HEK293 (cell line): ENCODE measurements at regions not wholly inside any gene's neighbourhood (a gene's known extent, or its start where the extent isn't known, plus 50 kb on each side); places are given as distances from the start of the nearest gene placed in this dataset.
"Not testable (repeated sequence)": the region's sequence is repeated elsewhere in the genome, so short reads cannot be mapped to it uniquely, and the experiment has no call there.

Experiments used
- CTCF ChIA-PET: fragments of 350-600 bp; formaldehyde crosslinking; extraction: SDS; loops from one replicate; lab custom pipeline; 2021; ENCODE audit warnings: antibody characterized with exemption; lab: Yijun Ruan, JAX
- POLR2A ChIA-PET: fragments of 300-600 bp; formaldehyde crosslinking; extraction: SDS; loops from one replicate; lab custom pipeline; 2020; ENCODE audit warnings: antibody characterized with exemption, inconsistent platforms; lab: Yijun Ruan, JAX
- H3K27ac ChIP-seq: fragments of 200-500 bp; sonication (Bioruptor generic); 2 replicates; pipeline ENCODE4 v1.5.1; 2014; ENCODE audit warnings: low read depth, low read length, control low read depth, inconsistent platforms; ENCODE audit errors: extremely low read depth
- H3K36me3 ChIP-seq, 2 experiments: fragments of 200-500 bp in 1 of 2; sonication (Bioruptor generic) in 1 of 2; 1 replicate in 1 of 2; 2 replicates in 1 of 2; pipeline ENCODE4 v1.5.1; 2014 to 2017; ENCODE audit warnings: inconsistent platforms in 2 of 2, low read length in 2 of 2; ENCODE audit not compliant: control insufficient read depth in 2 of 2, insufficient read depth in 1 of 2
- H3K4me1 ChIP-seq: fragments of 200-500 bp; sonication (Bioruptor generic); 2 replicates; pipeline ENCODE4 v1.5.1; 2014; ENCODE audit warnings: mild to moderate bottlenecking, low read length, inconsistent platforms; ENCODE audit not compliant: control insufficient read depth, insufficient read depth
- H3K4me3 ChIP-seq: 2 replicates; pipeline ENCODE4 v1.5.1; 2011; ENCODE audit warnings: low read depth, mild to moderate bottlenecking, control low read depth, low read length, moderate library complexity
- H3K9me3 ChIP-seq: fragments of 200-500 bp; sonication (Bioruptor generic); 2 replicates; pipeline ENCODE4 v1.5.1; 2014; ENCODE audit warnings: low read depth, low read length, inconsistent platforms; ENCODE audit not compliant: control insufficient read depth, insufficient read depth
- ZBTB1 ChIP-seq: fragments of 450-650 bp; formaldehyde crosslinking; IDR thresholded peaks from 2 replicates; pipeline ENCODE4 v1.5.1; 2016; ENCODE audit warnings: missing biosample characterization, missing genetic modification characterization
- ZBTB49 ChIP-seq: fragments of 450-650 bp; formaldehyde crosslinking; IDR thresholded peaks from 2 replicates; pipeline ENCODE4 v1.5.1; 2016; ENCODE audit warnings: missing biosample characterization, missing genetic modification characterization, low read depth
- ZNF169 ChIP-seq: fragments of 450-650 bp; formaldehyde crosslinking; IDR thresholded peaks from 2 replicates; pipeline ENCODE4 v1.5.1; 2016; ENCODE audit warnings: missing biosample characterization, missing genetic modification characterization
- ZNF292 ChIP-seq: fragments of 450-650 bp; formaldehyde crosslinking; IDR thresholded peaks from 2 replicates; pipeline ENCODE4 v1.5.1; 2016; ENCODE audit warnings: low read depth, missing biosample characterization, missing genetic modification characterization, borderline replicate concordance
- ZNF423 ChIP-seq: fragments of 450-650 bp; formaldehyde crosslinking; IDR thresholded peaks from 2 replicates; pipeline ENCODE4 v1.5.1; 2016; ENCODE audit warnings: missing biosample characterization, missing genetic modification characterization
- ZNF664 ChIP-seq: fragments of 450-650 bp; formaldehyde crosslinking; IDR thresholded peaks from 2 replicates; pipeline ENCODE4 v1.5.1; 2016; ENCODE audit warnings: missing biosample characterization, missing genetic modification characterization
- ZNF768 ChIP-seq: fragments of 450-650 bp; formaldehyde crosslinking; IDR thresholded peaks from 2 replicates; pipeline ENCODE4 v1.5.1; 2018; ENCODE audit warnings: missing biosample characterization, mild to moderate bottlenecking, missing genetic modification characterization
- TF ChIP-seq, protein P1 (sequence below): fragments of 450-650 bp; formaldehyde crosslinking; IDR thresholded peaks from 2 replicates; pipeline ENCODE4 v1.5.1; 2017; ENCODE audit warnings: missing biosample characterization, missing genetic modification characterization
- TF ChIP-seq, protein P2 (sequence below): fragments of 450-650 bp; formaldehyde crosslinking; IDR thresholded peaks from 2 replicates; pipeline ENCODE4 v1.5.1; 2016; ENCODE audit warnings: missing biosample characterization, missing genetic modification characterization, borderline replicate concordance

DNA sequence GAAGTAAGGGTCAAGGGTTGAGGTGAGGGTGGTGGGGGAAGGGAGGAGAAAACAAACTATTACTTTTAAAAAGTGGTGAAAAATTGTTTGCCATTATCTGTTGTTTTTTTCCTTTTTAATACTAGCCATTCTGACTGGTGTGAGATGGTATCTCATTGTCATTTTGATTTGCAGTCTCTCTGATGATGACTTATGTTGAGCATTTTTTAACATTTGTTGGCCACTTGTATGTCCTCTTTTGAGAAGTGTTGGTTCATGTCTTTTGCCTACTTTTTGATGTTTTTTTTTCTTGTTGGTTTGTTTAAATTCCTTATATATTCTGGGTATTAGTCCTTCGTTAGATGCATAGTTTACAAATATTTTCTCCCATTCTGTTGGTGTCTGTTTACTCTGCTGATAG is 185.9 kb upstream of the ANKRD28 start (continued):
- TF ChIP-seq ZBTB1 (tag by site-specific recombination) (no peak), ZBTB49 (tag by site-specific recombination) (no peak)

- ChIA-PET POLR2A (no interaction called here), CTCF (interaction anchor here (0.7 kb wide), 2 partner anchors 16 to 54 kb away, joined by 3 to 5 read pairs; no protein-coding TSS in a partner anchor)
- Histone ChIP-seq H3K27ac (no peak overlapping the region), H3K4me3 (no peak overlapping the region), H3K36me3 (no peaks in the 10 kb centered on the region), H3K9me3 (no peaks in the 10 kb centered on the region), H3K4me1 (no peaks in the 10 kb centered on the region)
- TF ChIP-seq ZNF292 (tag by site-specific recombination) (no peak), ZNF664 (tag by site-specific recombination) (peak; percentile 57; the same call in 1 of the 2 replicates)
These were observed 185.1 kb upstream of the GALNT15 start for GRCh38 chr3:15989419-15989818.

- POLR2A ChIA-PET, H3K36me3 ChIP-seq, H3K9me3 ChIP-seq, H3K4me1 ChIP-seq, H3K27ac ChIP-seq, H3K4me3 ChIP-seq: not testable (repeated sequence)
- CTCF ChIA-PET = interaction anchor here (1.0 kb wide), 1 partner anchor 19 kb away, joined by 3 read pairs; no protein-coding TSS in a partner anchor
These were observed 180.8 kb upstream of the GALNT15 start for GRCh38 chr3:15993660-15994059.

DNA sequence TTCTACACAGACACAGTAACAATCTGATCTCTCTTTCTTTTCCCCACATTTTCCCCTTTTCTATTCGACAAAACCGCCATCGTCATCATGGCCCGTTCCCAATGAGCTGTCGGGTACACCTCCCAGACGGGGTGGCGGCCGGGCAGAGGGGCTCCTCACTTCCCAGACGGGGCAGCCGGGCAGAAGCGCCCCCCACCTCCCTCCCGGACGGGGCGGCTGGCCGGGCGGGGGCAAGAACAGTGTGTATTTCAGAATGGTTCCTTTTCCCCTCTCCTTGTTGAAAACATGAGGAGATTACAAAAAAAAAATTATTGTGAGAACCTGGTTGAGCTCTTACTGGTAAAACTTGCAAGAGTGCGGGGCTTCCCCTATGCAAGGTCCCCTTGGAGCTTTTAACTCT is 178.0 kb upstream of the GALNT15 start:
- CTCF ChIA-PET, H3K9me3 ChIP-seq, H3K27ac ChIP-seq, H3K36me3 ChIP-seq, POLR2A ChIA-PET, H3K4me3 ChIP-seq, H3K4me1 ChIP-seq: not testable (repeated sequence)

GRCh38 chr3:15997274-15997943 is 177.1 kb upstream of the GALNT15 start:
- Histone ChIP-seq H3K36me3 (no peaks in the 10 kb centered on the region), H3K9me3 (no peaks in the 10 kb centered on the region), H3K4me1 (no peaks in the 10 kb centered on the region), H3K4me3 (no peak overlapping the region), H3K27ac (no peak overlapping the region)
- ChIA-PET CTCF (interaction anchor here (0.6 kb wide), 1 partner anchor 1352 kb away, joined by 3 read pairs; no protein-coding TSS in a partner anchor), POLR2A (no interaction called here)
- no peak for TF ChIP-seq ZNF423 (tag by site-specific recombination)
- no peak for TF ChIP-seq ZNF169 (tag by site-specific recombination)
- TF ChIP-seq, protein P1, sequence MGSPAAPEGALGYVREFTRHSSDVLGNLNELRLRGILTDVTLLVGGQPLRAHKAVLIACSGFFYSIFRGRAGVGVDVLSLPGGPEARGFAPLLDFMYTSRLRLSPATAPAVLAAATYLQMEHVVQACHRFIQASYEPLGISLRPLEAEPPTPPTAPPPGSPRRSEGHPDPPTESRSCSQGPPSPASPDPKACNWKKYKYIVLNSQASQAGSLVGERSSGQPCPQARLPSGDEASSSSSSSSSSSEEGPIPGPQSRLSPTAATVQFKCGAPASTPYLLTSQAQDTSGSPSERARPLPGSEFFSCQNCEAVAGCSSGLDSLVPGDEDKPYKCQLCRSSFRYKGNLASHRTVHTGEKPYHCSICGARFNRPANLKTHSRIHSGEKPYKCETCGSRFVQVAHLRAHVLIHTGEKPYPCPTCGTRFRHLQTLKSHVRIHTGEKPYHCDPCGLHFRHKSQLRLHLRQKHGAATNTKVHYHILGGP (tag by site-specific recombination) = no peak
- TF ChIP-seq, protein P2, sequence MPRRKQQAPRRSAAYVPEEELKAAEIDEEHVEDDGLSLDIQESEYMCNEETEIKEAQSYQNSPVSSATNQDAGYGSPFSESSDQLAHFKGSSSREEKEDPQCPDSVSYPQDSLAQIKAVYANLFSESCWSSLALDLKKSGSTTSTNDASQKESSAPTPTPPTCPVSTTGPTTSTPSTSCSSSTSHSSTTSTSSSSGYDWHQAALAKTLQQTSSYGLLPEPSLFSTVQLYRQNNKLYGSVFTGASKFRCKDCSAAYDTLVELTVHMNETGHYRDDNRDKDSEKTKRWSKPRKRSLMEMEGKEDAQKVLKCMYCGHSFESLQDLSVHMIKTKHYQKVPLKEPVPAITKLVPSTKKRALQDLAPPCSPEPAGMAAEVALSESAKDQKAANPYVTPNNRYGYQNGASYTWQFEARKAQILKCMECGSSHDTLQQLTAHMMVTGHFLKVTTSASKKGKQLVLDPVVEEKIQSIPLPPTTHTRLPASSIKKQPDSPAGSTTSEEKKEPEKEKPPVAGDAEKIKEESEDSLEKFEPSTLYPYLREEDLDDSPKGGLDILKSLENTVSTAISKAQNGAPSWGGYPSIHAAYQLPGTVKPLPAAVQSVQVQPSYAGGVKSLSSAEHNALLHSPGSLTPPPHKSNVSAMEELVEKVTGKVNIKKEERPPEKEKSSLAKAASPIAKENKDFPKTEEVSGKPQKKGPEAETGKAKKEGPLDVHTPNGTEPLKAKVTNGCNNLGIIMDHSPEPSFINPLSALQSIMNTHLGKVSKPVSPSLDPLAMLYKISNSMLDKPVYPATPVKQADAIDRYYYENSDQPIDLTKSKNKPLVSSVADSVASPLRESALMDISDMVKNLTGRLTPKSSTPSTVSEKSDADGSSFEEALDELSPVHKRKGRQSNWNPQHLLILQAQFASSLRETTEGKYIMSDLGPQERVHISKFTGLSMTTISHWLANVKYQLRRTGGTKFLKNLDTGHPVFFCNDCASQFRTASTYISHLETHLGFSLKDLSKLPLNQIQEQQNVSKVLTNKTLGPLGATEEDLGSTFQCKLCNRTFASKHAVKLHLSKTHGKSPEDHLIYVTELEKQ (tag by site-specific recombination) = no peak
- no peak for TF ChIP-seq ZNF768 (tag by site-specific recombination)
